AG20443 (cell line): ENCODE measurements at regions not wholly inside any gene's neighbourhood (a gene's known extent, or its start where the extent isn't known, plus 50 kb on each side); places are given as distances from the start of the nearest gene placed in this dataset.
"Not testable (repeated sequence)": the region's sequence is repeated elsewhere in the genome, so short reads cannot be mapped to it uniquely, and the experiment has no call there.

Experiments
- DNase-seq: peaks from one replicate; pipeline ENCODE4 v3.0.0; 2012; ENCODE audit warnings: low spot score, mixed read lengths

- not testable (repeated sequence) for DNase-seq
Measured at GRCh38 chr1:144026022-144026421, 54.2 kb upstream of the FAM72C start.

DNA sequence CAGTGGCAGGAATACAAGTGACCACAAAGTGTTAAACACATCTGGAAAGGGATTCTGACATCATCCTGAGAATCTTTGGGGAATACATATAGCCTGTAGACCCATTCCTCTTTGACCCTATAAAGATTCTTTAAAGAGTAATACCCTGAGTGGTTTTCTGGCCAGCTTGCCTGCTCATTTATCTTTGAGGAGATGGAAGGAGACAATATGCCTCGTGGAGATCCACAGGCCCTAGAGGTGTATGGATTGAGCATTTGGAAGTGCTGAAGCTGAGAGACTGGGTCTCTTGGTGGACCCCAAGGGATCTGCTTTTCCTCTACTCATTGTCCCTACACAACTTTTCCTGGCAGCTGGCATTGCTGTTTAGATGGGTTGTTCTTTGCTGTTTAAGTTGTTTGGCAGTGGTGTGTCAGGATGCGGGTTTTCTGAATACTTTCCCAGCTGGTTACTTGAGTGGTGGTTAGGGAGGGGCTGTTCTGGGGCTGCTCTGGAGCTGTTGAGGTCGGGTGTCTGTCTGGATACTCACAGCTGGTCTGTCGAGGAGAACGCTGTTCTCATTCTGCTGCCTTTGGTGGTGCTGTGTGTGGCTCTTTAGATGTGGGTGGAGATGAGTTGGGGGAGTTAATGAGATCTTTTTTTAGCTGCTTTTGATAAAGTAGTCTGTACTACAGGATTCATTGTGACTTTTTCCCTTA is 50.1 kb upstream of the FAM72C start:
- DNase-seq: not testable (repeated sequence)
